SU-DHL-6 (cell line): ENCODE measurements at regions not wholly inside any gene's neighbourhood (a gene's known extent, or its start where the extent isn't known, plus 50 kb on each side); places are given as distances from the start of the nearest gene placed in this dataset.

ENCODE experiments used
- H2AFZ ChIP-seq: fragments of 200-600 bp; sonication (generic); 2 replicates; pipeline ENCODE4 v1.6.1; 2014; ENCODE audit warnings: low read depth, mild to moderate bottlenecking, moderate library complexity, mixed read lengths, antibody characterized with exemption, low read length; ENCODE audit not compliant: severe bottlenecking
- H3F3A ChIP-seq: fragments of 200-600 bp; shearing (Covaris generic); 2 replicates; pipeline ENCODE4 v1.6.0; 2016; ENCODE audit warnings: antibody characterized with exemption, mild to moderate bottlenecking; ENCODE audit not compliant: insufficient read depth
- H3K27ac ChIP-seq: fragments of 200-600 bp; sonication (generic); 2 replicates; pipeline ENCODE4 v1.5.1; 2016; ENCODE audit warnings: low read depth, mild to moderate bottlenecking, low read length, moderate library complexity, mixed read lengths
- H3K27me3 ChIP-seq: fragments of 200-600 bp; sonication (generic), shearing (Covaris generic); 2 replicates; pipeline ENCODE4 v1.6.0; 2014; ENCODE audit warnings: mild to moderate bottlenecking, low read length
- H3K36me3 ChIP-seq: fragments of 200-600 bp; sonication (generic); 2 replicates; pipeline ENCODE4 v1.6.1; 2014; ENCODE audit warnings: mild to moderate bottlenecking, low read length, mixed read lengths
- H3K4me2 ChIP-seq: fragments of 300-600, 200-600 bp; shearing (Covaris generic), sonication (generic); 2 replicates; pipeline ENCODE4 v1.6.0; 2014; ENCODE audit warnings: low read length, low read depth, mild to moderate bottlenecking; ENCODE audit not compliant: poor library complexity, severe bottlenecking
- H3K4me3 ChIP-seq: fragments of 200-600 bp; sonication (generic); 2 replicates; pipeline ENCODE4 v1.5.1; 2014; ENCODE audit warnings: antibody characterized with exemption, low read length, mild to moderate bottlenecking, mixed read lengths; ENCODE audit not compliant: insufficient read depth, poor library complexity, severe bottlenecking
- H3K79me2 ChIP-seq: fragments of 200-600 bp; sonication (generic); 2 replicates; pipeline ENCODE4 v1.6.1; 2014; ENCODE audit warnings: mild to moderate bottlenecking, low read length, moderate library complexity; ENCODE audit not compliant: insufficient read depth
- H3K9ac ChIP-seq: fragments of 200-600 bp; sonication (generic); 2 replicates; pipeline ENCODE4 v1.7.0; 2014; ENCODE audit warnings: mild to moderate bottlenecking, low read length
- H3K9me2 ChIP-seq: fragments of 200-600 bp; sonication (generic); replicated peaks from 2 replicates; pipeline ENCODE4 v1.6.1; 2014; ENCODE audit warnings: low read length; ENCODE audit not compliant: insufficient read depth
- H3K9me3 ChIP-seq: fragments of 200-600 bp; sonication (generic); 2 replicates; pipeline ENCODE4 v1.6.1; 2014; ENCODE audit warnings: low read length, mixed read lengths; ENCODE audit not compliant: insufficient read depth
- H4K20me1 ChIP-seq: fragments of 200-600 bp; sonication (generic); 2 replicates; pipeline ENCODE4 v1.6.1; 2014; ENCODE audit warnings: low read depth, mild to moderate bottlenecking, antibody characterized with exemption, low read length, moderate library complexity, mixed read lengths
- EZH2phosphoT487 ChIP-seq: fragments of 200-600 bp; sonication (generic), shearing (Covaris generic); conservative IDR thresholded peaks from 2 replicates; pipeline ENCODE4 v1.6.1; 2018; ENCODE audit warnings: mild to moderate bottlenecking, antibody characterized with exemption, low read length, moderate library complexity, mixed read lengths
- TF ChIP-seq, protein P1 (sequence below): fragments of 200-600 bp; sonication (generic); IDR thresholded peaks from one replicate; pipeline ENCODE4 v1.5.1; 2017; ENCODE audit warnings: antibody characterized with exemption, mild to moderate bottlenecking, low read length, moderate library complexity; ENCODE audit not compliant: insufficient read depth, poor library complexity, severe bottlenecking

DNA sequence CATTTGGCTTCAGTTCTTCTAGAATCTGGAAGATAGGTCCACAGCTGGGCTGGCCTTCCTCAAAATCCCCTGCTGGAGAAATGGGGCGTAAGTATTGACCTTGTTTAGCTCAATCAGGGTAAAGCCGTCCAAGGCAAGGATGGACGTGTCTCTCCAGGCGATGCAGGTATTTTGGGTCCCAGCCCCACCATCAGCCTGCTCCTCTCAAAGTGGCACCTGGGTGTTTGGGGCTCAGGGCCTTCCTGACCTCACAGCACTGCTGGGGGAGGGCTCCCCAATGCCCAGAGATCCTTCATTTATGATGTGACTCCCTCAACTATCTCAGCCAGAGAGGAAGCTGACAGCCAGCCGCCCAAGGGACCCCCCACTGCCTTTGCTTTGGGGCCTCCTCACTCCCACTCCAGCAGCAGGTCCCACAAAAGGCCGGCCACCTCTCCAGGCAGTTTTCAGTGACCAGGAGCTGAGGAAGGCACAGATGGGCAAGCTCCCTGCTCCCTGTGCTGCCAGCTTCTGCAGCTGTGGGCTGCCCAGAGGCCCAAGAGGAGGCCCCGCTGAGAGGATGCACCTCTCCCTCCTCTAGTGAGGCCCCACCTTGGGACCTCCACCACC lies 140.0 kb upstream of the TCERG1L start:
- Histone ChIP-seq H3K9ac (no peak overlapping the region), H3K9me3 (no peaks in the 10 kb centered on the region), H3K79me2 (no peaks in the 10 kb centered on the region), H3K4me3 (no peak overlapping the region), H3K9me2 (no peaks in the 10 kb centered on the region), H3K27ac (no peak overlapping the region), H2AFZ (no peak overlapping the region), H4K20me1 (no peaks in the 10 kb centered on the region), H3K27me3 (no peaks in the 10 kb centered on the region), H3F3A (no peaks in the 10 kb centered on the region), H3K4me2 (no peak overlapping the region), H3K36me3 (no peaks in the 10 kb centered on the region)
- no peak for TF ChIP-seq EZH2phosphoT487
- TF ChIP-seq, protein P1, sequence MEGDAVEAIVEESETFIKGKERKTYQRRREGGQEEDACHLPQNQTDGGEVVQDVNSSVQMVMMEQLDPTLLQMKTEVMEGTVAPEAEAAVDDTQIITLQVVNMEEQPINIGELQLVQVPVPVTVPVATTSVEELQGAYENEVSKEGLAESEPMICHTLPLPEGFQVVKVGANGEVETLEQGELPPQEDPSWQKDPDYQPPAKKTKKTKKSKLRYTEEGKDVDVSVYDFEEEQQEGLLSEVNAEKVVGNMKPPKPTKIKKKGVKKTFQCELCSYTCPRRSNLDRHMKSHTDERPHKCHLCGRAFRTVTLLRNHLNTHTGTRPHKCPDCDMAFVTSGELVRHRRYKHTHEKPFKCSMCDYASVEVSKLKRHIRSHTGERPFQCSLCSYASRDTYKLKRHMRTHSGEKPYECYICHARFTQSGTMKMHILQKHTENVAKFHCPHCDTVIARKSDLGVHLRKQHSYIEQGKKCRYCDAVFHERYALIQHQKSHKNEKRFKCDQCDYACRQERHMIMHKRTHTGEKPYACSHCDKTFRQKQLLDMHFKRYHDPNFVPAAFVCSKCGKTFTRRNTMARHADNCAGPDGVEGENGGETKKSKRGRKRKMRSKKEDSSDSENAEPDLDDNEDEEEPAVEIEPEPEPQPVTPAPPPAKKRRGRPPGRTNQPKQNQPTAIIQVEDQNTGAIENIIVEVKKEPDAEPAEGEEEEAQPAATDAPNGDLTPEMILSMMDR = no peak

DNA sequence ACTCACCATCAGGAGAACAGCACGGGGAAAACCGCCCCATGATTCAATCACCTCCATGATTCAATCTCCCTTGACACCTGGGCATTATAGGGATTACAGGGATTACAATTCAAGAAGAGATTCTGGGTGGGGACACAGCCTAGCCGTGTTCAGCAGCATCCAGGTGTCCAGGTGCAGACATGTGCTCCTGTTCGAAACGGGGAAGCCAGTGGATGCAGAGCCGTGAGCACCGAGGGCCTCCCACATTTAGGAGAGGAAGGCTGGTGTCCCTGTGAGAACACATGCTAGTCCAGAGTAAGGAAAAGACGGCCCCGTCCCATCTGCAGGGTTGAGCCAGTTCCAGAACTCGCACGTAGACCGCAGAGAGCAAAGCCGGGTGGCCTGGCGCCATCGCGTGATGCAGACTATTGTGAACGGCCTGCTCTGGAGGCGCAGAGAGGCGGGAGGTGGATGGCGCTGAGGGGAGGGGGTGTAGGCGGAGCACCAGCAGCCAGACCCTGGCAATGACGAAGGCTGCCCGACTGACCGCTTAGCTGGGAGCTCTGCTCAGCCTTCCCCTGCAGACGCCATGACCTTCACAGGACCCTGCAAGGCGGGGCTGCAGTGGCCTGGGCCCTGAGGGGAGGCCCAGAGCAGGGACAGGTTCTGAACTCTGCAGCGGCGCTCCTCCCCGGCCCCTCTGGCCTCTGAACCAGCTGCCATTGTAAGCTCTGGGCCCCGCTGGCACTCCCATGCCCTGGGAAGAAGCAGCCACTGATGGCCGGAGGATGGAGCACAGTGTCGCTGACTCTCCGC lies 141.6 kb upstream of the TCERG1L start:
- Histone ChIP-seq H3K27me3 (no peaks in the 10 kb centered on the region), H2AFZ (no peak overlapping the region), H3K36me3 (no peaks in the 10 kb centered on the region), H3K27ac (no peak overlapping the region), H3K9ac (no peak overlapping the region), H3K9me2 (no peaks in the 10 kb centered on the region), H3K79me2 (no peaks in the 10 kb centered on the region), H3K4me3 (no peak overlapping the region), H3K9me3 (no peaks in the 10 kb centered on the region), H3K4me2 (no peak overlapping the region), H4K20me1 (no peaks in the 10 kb centered on the region), H3F3A (no peaks in the 10 kb centered on the region)
- TF ChIP-seq, protein P1 = no peak
- no peak for TF ChIP-seq EZH2phosphoT487

DNA sequence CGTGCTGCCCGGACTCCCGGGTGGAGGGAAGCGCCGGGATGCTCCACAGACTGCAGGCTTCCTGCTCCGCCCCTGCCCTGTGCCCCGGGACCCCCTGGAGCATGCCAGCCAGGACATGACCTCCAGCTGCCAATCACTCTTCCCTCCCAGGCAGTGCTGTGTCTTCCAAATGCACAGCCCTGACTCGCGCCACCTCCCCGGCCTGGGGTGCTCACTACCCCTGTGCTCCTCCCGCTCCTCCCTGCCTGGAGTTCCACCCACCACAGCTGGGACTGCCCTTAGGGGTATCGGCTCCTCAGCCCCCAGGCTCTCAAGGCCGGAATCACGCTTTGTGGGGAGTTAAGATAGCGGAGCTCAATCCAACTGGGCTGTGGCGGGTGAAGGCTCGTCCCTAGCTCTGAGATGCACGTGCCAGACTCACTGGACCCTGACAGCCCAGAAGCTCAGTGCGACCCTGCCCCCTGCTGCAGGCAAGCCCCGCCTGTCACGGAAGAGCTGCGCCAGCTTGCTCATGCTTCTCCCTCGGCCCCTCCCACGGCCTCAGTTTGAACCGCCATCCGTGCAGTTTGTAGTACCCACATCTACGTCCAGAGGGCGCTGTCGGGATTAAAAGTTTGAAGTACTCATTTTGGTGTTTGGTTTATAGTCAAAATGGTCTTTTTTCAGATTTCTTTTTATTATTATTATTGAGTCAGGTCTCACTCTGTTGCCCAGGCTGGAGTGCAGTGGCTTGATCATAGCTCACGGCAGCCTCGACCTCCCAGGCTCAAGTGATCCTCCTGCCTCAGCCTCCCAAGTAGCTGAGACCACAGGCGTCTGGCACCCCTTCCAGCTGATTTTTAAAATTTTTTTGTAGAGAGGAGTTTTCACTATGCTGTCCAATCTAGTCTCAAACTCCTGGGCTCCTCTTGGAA lies 142.5 kb upstream of the TCERG1L start:
- Histone ChIP-seq H3K27me3 (no peaks in the 10 kb centered on the region), H3F3A (no peaks in the 10 kb centered on the region), H3K4me2 (no peak overlapping the region), H3K27ac (no peak overlapping the region), H3K9me3 (no peaks in the 10 kb centered on the region), H4K20me1 (no peaks in the 10 kb centered on the region), H2AFZ (no peak overlapping the region), H3K9ac (no peak overlapping the region), H3K4me3 (no peak overlapping the region), H3K9me2 (no peaks in the 10 kb centered on the region), H3K36me3 (no peaks in the 10 kb centered on the region), H3K79me2 (no peaks in the 10 kb centered on the region)
- TF ChIP-seq, protein P1 = peak; percentile 63
- TF ChIP-seq EZH2phosphoT487 = no peak
